ENCODE measurements at regions not wholly inside any gene's neighbourhood (a gene's known extent, or its start where the extent isn't known, plus 50 kb on each side); places are given as distances from the start of the nearest gene placed in this dataset.
A peak's percentile ranks its signal among the peaks of the same experiment; 100 is the strongest.
"Not testable (repeated sequence)": the region's sequence is repeated elsewhere in the genome, so short reads cannot be mapped to it uniquely, and the experiment has no call there.

DNA sequence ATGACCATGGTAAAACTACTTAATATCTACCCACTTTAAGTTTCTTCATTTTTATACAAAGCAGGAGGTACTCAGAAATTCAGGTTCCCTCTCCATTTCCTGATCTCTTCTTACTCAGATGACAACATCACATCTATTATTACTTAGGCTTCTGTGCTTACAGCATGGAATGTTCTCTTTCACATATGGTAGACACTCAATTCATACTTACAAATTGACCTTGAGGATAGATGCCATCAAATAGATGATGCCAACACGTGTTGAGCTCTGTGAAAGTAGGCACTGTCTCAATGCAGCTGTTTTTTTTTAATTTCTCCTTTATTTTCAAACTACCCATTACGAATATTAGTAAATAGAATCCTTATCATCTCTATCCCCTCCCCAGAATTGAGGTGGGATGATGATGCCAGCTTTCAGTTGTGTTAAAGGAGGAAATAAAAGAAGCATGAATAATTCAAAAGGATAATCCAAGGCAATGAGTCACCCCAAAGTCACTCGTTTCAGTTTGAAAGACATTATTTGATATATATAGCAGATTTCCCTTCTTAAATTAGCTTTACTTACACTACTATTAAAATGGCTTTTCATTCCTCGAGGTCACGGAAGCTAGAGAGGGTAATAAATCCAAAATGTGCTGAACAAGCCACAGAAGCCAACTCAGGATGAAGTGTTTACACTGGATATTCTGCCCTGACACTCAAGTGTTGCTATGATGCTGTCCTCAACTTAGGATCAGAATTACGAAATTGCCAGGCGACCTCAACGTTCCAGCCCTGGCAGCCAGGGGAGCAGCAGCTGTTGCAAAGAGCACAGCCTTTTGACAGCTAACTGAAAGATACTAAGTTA is 124.2 kb upstream of the EOLA2 start:
- ATAC-seq (replicated peaks in 6 of 8): peak; percentile 27 to 82 (median 60)
- H3K27ac ChIP-seq: no peak overlapping the region

DNA sequence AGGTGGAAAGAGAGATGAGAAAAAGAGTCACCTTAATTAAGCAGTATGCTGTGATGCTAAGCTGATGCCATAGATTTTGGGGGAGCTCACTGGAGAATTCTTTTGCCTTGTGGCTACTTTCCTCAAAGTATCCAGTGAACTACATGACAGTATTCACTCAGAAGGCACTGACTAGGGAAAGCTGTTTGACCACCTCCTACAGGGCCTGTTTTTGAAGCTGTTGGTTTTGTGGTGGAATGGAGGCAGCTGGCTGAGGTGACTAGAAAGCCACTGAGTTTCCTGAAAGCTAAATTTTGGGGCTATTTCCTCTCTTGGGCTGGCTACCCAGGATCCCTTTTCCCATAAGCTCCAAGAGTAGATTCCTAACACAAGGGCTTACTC is 124.8 kb upstream of the EOLA2 start:
- H3K4me3 ChIP-seq: no peak overlapping the region
- H3K27ac ChIP-seq: no peak overlapping the region
- H3K4me1 ChIP-seq (replicated peaks in 1 of 2): peaks cover 0 to 5% of the 10 kb centered on the region in 2 donors
- in situ Hi-C loops (cut with MboI; ENCODE audit: low pct_unique_long_range_greater_than_20kb in 2 of 9, low sequenced_read_pairs in 9 of 9, unreplicated experiment in 9 of 9): no loop called here
- ATAC-seq (replicated peaks in 6 of 8): no peak

More for the DNA sequence above, 124.2 kb upstream of the EOLA2 start:
- H3K4me3 ChIP-seq: no peak overlapping the region
- in situ Hi-C loops (cut with MboI; ENCODE audit: low pct_unique_long_range_greater_than_20kb in 2 of 9, low sequenced_read_pairs in 9 of 9, unreplicated experiment in 9 of 9): no loop called here
- peaks cover 0 to 5% of the 10 kb centered on the region in 2 donors for H3K4me1 ChIP-seq (replicated peaks in 1 of 2)
- 0 to 70% (median 8%) methylated on average over 1 to 7 of the region's 8 CpGs; no CpG with 5 or more reads in 5 of the 10 experiments for WGBS, 10 experiments

DNA sequence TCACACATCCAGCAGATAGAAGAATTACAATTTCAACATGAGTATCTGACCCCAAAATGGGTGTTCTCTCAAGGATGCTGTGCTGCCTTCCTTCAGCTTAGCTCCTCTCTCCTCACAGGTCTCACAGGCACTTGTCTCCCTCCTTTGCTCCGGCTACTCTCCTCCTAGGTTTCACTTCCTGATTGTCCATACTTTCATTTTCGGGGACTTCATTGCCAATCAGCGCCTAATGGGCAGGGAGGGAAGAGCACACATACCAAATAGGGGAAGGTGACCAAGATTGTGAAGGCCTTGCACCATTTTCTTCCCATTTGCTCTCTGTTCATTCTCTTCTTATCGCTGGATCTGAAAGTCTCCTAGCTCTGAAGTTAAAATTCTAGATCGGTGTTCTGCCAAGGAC is 125.4 kb upstream of the EOLA2 start:
- peaks cover 0 to 5% of the 10 kb centered on the region in 2 donors for H3K4me1 ChIP-seq (replicated peaks in 1 of 2)
- no peak overlapping the region for H3K27ac ChIP-seq
- ATAC-seq (replicated peaks in 6 of 8): no peak
- in situ Hi-C loops (cut with MboI; ENCODE audit: low pct_unique_long_range_greater_than_20kb in 2 of 9, low sequenced_read_pairs in 9 of 9, unreplicated experiment in 9 of 9): no loop called here
- no peak overlapping the region for H3K4me3 ChIP-seq
- 41 to 100% (median 49%) methylated on average over 1 to 5 of the region's 5 CpGs; no CpG with 5 or more reads in 7 of the 10 experiments for WGBS, 10 experiments

GRCh38 chrX:150074175-150074574 is 135.9 kb upstream of the EOLA2 start:
- Histone ChIP-seq H3K27ac (no peak overlapping the region), H3K4me1 (replicated peaks in 1 of 2) (no peaks in the 10 kb centered on the region), H3K4me3 (no peak overlapping the region)
- 0 to 100% (median 82%) methylated on average over 1 of the region's 1 CpG; no CpG with 5 or more reads in 4 of the 10 experiments for WGBS, 10 experiments
- in situ Hi-C loops (cut with MboI; ENCODE audit: low pct_unique_long_range_greater_than_20kb in 2 of 9, low sequenced_read_pairs in 9 of 9, unreplicated experiment in 9 of 9): no loop called here
- no peak for ATAC-seq (replicated peaks in 6 of 8)

DNA sequence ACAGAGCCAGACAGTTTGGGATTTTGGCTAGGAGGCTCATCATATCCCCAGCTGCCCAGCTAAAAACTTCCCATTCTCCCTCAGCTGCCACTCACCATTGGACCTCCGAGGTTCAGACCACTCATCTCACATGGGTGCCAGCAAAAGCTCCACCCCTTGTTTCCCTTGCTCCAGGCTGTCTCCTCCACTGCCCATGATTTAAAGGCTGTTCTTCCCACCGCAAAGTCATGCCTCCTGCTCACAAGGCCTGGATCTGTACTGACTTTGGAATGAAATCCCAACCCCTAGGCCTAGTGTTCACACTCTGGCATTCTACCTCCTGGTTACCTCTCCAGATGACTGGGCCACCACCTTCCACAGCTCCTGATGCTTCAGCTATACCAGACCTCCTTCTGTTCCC is 142.2 kb upstream of the EOLA2 start:
- no peaks in the 10 kb centered on the region for H3K4me1 ChIP-seq (replicated peaks in 1 of 2)
- no peak for ATAC-seq (replicated peaks in 6 of 8)
- H3K27ac ChIP-seq: no peak overlapping the region
- 37 to 83% methylated on average over 1 to 2 of the region's 2 CpGs; no CpG with 5 or more reads in 8 of the 10 experiments for WGBS, 10 experiments
- H3K4me3 ChIP-seq: no peak overlapping the region
- in situ Hi-C loops (cut with MboI; ENCODE audit: low pct_unique_long_range_greater_than_20kb in 2 of 9, low sequenced_read_pairs in 9 of 9, unreplicated experiment in 9 of 9): no loop called here

GRCh38 chrX:150081076-150081475 is 142.8 kb upstream of the EOLA2 start:
- Histone ChIP-seq H3K4me1 (replicated peaks in 1 of 2) (no peaks in the 10 kb centered on the region), H3K4me3 (no peak overlapping the region), H3K27ac (no peak overlapping the region)
- ATAC-seq (replicated peaks in 6 of 8): peak in 2 of 8 experiments; percentile 30 to 43
- 33 to 100% (median 68%) methylated on average over 1 to 3 of the region's 3 CpGs; no CpG with 5 or more reads in 6 of the 10 experiments for WGBS, 10 experiments
- in situ Hi-C loops (cut with MboI; ENCODE audit: low pct_unique_long_range_greater_than_20kb in 2 of 9, low sequenced_read_pairs in 9 of 9, unreplicated experiment in 9 of 9): no loop called here

GRCh38 chrX:150084496-150085229 is 146.4 kb upstream of the EOLA2 start:
- peak in 3 of 8 experiments; percentile 46 to 91 (median 46) for ATAC-seq (replicated peaks in 6 of 8)
- 7 to 80% (median 67%) methylated on average over 1 to 3 of the region's 5 CpGs; no CpG with 5 or more reads in 7 of the 10 experiments for WGBS, 10 experiments
- H3K4me3 ChIP-seq: no peak overlapping the region
- H3K4me1 ChIP-seq (replicated peaks in 1 of 2): no peaks in the 10 kb centered on the region
- in situ Hi-C loops (cut with MboI; ENCODE audit: low pct_unique_long_range_greater_than_20kb in 2 of 9, low sequenced_read_pairs in 9 of 9, unreplicated experiment in 9 of 9): no loop called here
- no peak overlapping the region for H3K27ac ChIP-seq

DNA sequence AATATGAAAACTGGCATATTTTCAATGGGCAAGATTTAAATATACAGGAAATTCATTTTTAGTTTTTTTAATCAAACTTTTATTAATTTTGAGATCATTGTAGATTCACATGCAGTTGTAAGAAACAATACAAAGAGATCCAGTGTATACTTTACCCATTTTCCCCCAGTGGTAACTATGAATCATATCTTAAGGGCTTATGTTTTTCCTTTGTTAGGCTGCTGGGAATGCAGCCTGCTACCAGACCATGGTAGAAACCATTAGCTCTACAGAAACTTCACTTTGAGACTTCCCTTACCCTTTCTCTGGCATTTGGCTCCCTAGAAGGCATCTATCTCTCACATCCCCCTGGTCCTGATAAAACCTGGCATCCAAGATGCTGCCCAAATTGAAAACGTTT is 147.6 kb upstream of the EOLA2 start:
- ATAC-seq (replicated peaks in 6 of 8): no peak
- WGBS, 10 experiments: 0 to 100% methylated on average over 1 of the region's 1 CpG; no CpG with 5 or more reads in 8 of the 10 experiments
- Histone ChIP-seq H3K4me1 (replicated peaks in 1 of 2) (no peaks in the 10 kb centered on the region), H3K27ac (no peak overlapping the region), H3K4me3 (no peak overlapping the region)
- in situ Hi-C loops (cut with MboI; ENCODE audit: low pct_unique_long_range_greater_than_20kb in 2 of 9, low sequenced_read_pairs in 9 of 9, unreplicated experiment in 9 of 9): no loop called here

GRCh38 chrX:150086371-150086770 is 148.1 kb upstream of the EOLA2 start:
- WGBS, 10 experiments: 33 to 71% (median 60%) methylated on average over 1 to 2 of the region's 2 CpGs; no CpG with 5 or more reads in 5 of the 10 experiments
- in situ Hi-C loops (cut with MboI; ENCODE audit: low pct_unique_long_range_greater_than_20kb in 2 of 9, low sequenced_read_pairs in 9 of 9, unreplicated experiment in 9 of 9): no loop called here
- ATAC-seq (replicated peaks in 6 of 8): no peak
- Histone ChIP-seq H3K4me1 (replicated peaks in 1 of 2) (no peaks in the 10 kb centered on the region), H3K27ac (no peak overlapping the region), H3K4me3 (no peak overlapping the region)

DNA sequence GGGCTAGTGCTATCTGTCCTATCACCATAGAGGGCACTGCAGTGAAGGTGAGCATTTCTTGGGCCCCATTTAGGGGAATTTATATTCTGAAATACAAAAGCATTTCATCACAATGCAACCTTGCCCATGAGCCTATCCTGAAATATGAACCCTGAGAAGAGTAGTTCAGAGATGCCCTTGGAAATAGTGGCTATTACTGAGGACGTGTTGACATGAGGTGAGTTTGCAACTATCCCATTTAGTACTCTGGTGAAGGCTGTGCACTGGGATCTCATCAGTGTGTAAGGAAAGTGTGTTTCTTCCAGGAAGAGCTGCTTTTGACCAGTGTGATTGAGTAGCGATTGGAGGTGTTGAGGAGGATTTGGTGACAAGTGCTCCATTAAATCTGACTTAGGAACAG is 149.3 kb upstream of the EOLA2 start:
- no peak overlapping the region for H3K27ac ChIP-seq
- WGBS, 10 experiments: 28 to 100% (median 50%) methylated on average over 1 to 2 of the region's 2 CpGs; no CpG with 5 or more reads in 7 of the 10 experiments
- ATAC-seq (replicated peaks in 6 of 8): no peak
- no peaks in the 10 kb centered on the region for H3K4me1 ChIP-seq (replicated peaks in 1 of 2)
- in situ Hi-C loops (cut with MboI; ENCODE audit: low pct_unique_long_range_greater_than_20kb in 2 of 9, low sequenced_read_pairs in 9 of 9, unreplicated experiment in 9 of 9): no loop called here
- H3K4me3 ChIP-seq: no peak overlapping the region

DNA sequence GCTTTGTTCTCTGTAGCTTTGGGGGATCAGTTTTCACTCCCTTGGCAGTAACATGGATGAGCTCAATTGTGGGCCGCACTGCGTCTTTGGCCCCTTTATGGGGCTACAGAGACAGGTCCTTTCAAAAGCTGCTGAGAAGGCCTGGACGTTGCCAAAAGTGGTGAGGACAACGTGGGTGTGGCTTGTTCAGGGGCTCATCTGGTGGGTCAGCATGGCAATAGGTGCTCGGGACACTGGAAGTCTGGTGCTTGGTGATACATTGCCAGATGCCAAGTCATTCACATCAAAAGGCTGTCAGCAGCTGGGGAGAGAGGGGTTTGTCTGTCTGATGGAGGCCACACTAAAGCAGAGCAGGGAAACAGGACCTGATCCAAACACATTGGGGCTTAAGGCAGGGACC is 149.8 kb upstream of the EOLA2 start:
- ATAC-seq (replicated peaks in 6 of 8): no peak
- Histone ChIP-seq H3K4me3 (no peak overlapping the region), H3K4me1 (replicated peaks in 1 of 2) (no peaks in the 10 kb centered on the region), H3K27ac (no peak overlapping the region)
- WGBS, 10 experiments: 20 to 100% (median 70%) methylated on average over 1 to 2 of the region's 5 CpGs; no CpG with 5 or more reads in 6 of the 10 experiments
- in situ Hi-C loops (cut with MboI; ENCODE audit: low pct_unique_long_range_greater_than_20kb in 2 of 9, low sequenced_read_pairs in 9 of 9, unreplicated experiment in 9 of 9): no loop called here

GRCh38 chrX:150088766-150089518 is 150.7 kb upstream of the EOLA2 start:
- WGBS, 10 experiments: 75% methylated on average over 4 of the region's 5 CpGs; no CpG with 5 or more reads in 9 of the 10 experiments
- in situ Hi-C loops (cut with MboI; ENCODE audit: low pct_unique_long_range_greater_than_20kb in 2 of 9, low sequenced_read_pairs in 9 of 9, unreplicated experiment in 9 of 9): no loop called here
- H3K27ac ChIP-seq: no peak overlapping the region
- no peaks in the 10 kb centered on the region for H3K4me1 ChIP-seq (replicated peaks in 1 of 2)
- ATAC-seq (replicated peaks in 6 of 8): no peak
- H3K4me3 ChIP-seq: no peak overlapping the region

DNA sequence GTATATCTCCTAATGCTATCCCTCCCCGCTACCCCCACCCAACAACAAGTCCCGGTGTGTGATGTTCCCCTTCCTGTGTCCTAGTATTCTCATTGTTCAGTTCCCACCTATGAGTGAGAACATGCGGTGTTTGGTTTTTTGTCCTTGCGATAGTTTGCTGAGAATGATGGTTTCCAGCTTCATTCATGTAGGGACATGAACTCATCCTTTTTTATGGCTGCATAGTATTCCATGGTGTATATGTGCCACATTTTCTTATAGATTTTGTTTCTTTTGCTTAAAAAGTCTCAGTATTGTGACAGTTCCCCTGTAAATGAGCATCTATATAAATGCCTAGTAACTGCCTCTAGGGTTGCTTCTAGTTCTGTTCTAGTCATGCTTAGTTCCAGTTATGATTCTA is 153.0 kb upstream of the EOLA2 start:
- H3K4me3 ChIP-seq; H3K27ac ChIP-seq; ATAC-seq (replicated peaks in 6 of 8); H3K4me1 ChIP-seq (replicated peaks in 1 of 2); in situ Hi-C loops (cut with MboI; ENCODE audit: low pct_unique_long_range_greater_than_20kb in 2 of 9, low sequenced_read_pairs in 9 of 9, unreplicated experiment in 9 of 9): not testable (repeated sequence)
- 43 to 58% methylated on average over 2 of the region's 4 CpGs; no CpG with 5 or more reads in 8 of the 10 experiments for whole genome bisulfite sequencing, 10 experiments
